ENCODE measurements at regions not wholly inside any gene's neighbourhood (a gene's known extent, or its start where the extent isn't known, plus 50 kb on each side); places are given as distances from the start of the nearest gene placed in this dataset.
A peak's percentile ranks its signal among the peaks of the same experiment; 100 is the strongest.

DNA sequence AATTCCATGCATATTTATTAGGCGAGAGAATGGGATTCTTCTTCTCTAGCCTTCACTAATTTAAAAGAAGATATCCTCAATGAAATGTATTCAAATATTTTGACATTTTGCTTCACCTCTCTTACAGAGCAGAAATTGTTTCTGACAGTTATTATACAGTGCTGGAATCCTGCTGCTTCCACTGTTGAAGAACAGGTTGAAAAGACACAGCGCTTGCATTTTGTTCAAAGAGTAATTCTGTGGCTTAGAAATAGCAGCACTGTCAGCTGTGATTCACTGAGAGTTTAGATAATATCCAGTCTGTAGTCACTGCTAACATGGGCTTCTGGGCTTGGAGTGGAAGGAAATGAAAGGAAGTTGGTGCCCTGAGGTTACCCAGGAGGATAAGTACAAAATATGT, 117.1 kb upstream of the FBXL4 start:
- no peak for DNase-seq

DNA sequence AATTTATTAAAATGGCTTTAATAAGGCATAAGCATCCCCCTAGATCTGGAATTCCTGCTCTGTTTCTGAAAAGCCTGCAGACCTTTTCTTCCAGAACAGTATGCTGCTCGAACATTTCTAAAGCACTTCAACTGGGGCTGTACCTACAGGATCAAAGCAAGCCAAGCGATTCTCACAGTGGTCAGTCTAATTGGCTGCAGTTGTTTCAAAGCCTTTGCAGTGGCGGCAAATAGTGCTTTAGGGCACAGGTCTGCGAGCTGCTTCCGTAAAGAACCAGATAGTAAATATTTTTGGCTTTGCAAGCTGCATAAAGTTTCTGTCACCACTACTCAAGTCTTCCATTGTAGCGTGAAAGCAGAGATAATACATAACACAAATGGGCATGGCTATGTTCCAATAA, 88.9 kb upstream of the FBXL4 start:
- no peak for DNase-seq

DNA sequence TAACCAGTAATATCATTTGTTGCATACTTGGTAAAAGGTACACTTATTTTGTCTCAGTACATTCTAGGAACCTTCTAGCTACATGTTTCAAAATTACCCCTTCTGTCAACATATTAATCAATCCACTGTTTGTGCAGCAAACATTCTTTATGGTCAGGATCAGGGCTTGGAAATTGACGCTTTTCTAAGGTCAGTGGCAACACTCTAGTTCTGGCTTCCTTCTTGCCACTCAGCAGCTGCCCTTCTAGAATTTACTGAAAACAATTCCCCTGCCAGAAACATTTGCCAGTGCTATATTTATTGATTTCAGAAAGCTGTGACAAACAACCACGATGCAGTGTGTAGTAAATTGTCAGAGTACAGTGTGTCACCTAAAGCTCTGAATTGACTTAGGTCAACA, 84.7 kb upstream of the FBXL4 start:
- no peak for DNase-seq

DNA sequence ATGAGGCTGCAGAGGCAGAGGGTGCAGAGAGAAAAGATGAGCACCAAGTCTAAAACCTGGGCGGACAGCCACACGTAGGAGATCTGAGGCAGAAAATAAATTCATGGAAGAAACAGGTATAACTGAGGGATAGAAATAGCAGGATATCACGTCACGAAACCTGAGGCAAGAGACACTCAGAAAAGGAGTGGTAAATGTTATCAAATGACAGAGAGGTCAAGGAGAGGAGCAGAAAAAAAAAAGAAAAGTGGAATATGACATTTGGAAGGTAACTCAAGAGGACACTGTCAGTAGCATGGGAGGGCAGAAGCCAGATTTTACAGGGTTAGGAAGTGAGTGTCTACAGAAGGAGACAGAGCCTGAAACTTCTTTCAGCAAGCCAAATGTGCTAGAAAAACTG, 84.2 kb upstream of the FBXL4 start:
- DNase-seq: no peak

DNA sequence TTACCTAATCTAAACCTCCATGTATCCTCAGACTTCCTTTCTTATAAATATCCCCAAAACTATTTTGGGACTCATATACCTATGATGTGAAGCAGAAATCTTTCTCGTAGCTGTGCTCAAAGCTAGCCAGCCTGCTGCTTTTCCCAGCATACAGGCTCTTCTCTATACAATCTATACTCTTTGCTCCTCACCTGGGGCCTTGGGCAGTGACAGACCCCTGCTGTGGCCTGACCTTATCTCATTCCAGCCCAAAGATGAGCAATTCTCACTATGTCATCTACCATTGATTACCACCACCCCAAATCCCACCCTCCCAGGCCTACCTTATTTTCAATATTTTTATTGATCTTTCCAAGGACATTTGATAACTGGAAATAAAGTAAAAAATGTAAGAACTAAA, 83.2 kb upstream of the FBXL4 start:
- no peak for DNase-seq

DNA sequence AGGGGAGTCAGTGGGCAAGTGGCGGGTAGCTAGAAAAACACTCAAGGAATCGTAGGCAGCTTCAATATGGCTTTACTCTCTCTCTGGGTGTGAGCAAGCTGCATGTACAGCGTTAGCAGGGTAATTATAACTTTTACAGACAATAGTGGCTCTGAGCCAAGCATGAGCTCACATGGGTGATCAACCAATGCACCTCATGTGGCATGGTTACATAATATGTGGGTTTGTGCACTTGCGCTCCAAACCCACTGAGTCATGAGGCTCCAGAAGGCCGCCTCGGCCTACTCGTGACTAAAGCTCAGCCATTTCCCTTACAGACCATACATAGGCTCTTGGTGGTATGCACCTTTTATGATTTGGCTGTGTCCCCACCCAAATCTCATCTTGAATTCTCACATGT, 78.4 kb upstream of the FBXL4 start:
- DNase-seq: peak in 1 of 2 donors; percentile 3

DNA sequence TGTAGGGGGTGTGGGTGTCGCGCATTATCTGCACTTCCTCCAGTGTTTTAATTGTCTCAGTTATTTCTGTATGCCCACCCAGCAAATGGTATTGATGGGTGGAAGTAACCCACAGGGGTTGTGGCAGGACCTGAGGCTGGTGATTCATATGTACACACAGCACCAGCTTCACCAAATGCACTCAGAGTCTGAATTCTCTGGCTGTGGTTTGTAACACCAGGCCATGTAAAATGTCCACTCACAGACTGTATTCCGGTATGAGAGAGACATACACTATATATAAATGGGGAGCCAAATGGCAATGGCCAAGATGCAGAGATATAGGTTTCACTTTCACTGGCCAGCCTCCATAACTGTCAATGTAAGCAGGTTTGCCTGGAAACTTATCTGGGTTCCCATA, 76.3 kb upstream of the FBXL4 start:
- no peak for DNase-seq

DNA sequence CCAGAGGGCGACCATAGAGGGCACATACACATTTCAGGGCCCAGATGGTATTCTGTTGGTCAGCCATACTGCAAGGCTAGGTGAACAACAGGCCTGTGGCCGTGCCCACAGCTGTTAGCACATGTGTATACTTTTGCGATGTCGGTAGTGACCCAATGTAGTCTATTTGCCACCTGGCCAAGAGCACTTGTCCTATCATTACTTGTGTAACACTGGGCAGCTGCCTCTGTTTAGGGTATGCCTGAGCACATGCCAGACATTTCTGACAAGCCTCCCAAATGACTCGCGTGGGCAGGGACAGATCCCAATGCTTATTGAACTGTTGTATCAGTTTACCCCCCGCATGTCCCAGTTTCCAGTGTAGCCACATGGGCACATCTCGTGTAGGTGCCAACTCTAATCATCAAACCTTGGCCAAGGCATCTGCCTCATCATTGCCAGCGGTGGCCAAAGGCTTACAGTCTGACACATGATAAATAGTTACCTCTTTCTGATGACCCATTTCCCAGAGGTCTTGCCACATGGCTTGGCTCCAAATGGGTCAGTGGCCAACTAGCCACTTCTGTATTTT, 74.4 kb upstream of the FBXL4 start:
- no peak for DNase-seq

DNA sequence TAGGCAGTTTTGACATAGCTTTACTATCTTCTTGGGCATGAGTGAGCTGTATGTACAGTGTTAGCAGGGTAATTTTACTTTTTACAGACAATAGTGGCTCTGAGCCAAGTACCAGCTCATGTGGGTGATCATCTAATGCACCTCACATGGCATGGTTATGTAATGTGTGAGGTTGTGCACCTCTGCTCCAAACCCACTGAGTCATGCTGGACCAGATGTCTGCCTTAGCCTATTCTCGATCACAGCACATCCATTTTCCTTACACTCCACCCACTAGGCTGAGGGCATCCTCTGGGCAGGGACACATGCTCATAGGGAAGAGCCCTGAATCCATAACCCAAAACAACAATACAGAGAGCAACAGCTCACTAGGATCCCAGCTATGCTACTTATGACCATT, 71.6 kb upstream of the FBXL4 start:
- DNase-seq: no peak

DNA sequence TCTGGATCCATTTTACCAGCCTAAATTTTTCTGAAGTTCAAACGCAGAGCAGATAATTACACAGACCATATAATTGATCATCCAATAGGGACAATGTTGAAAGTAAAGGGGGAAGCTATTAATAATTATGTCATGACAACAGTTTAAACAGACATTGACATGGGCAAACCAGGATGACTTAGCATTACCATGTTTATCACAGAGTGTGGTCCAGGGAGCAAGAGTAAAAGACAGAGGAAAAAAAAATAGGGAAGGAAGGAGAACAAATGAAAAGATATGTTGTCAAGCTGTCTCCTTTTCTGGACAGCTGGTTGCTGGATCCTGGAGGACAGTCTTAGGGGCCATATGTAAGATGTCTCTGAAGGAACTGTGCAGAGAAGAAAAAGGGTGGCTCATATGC, 69.4 kb upstream of the FBXL4 start:
- no peak for DNase-seq

DNA sequence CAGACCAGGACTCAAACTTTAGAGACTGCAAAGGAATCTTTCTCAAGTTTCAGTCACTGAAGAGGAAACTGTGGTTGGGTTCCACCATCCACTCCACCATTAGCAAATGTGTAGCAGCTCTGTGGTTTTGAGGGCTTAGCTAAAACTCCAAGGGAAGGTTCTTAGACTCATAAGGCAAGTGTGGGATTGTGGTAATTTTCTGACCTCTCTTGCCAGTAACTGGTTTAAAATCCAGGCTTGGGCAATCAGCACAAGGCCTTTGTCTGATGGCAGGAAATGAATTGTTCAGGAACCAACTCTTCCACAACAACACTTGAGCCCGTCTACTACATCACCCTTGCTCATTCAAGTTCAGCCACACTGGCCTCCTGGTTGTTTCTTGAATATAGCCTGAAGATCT, 68.6 kb upstream of the FBXL4 start:
- no peak for DNase-seq

DNA sequence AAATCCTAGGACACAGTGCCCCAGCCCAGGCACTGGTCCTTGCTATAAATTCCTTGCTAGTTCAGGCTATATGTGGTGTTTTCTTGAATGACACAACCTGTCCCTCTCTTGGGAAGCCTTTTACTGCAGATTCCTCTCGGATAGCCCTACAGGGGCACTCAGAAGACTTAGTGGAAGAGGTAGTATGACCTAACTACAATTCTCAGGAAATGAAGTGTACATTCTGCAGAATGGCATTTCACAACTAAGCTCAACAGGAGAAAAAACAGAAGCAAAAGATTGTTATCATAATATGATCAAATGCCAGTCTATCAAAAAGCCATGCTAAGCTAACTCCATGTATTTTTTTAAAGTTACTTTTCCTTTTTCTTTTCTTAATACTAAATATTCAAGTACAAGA, 66.3 kb upstream of the FBXL4 start:
- DNase-seq: no peak

DNA sequence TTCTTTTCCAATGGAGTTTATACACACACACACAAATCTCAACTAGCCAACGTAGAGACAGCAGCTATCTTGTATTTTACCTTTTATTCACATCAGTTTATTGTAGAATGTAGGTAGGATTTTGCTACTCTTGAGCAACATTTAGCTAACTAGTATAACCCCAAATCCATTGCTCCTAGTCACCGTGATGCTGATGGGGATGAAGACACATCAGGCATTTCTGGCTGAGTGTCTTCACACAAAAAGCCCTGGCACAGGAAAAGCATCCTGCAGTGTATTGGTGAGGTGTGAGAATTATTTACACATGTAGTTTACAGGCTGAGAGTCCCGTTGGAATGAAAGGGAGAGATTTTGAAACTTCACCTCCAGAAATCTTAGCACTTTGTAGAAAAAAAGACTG, 65.9 kb upstream of the FBXL4 start:
- DNase-seq: no peak

DNA sequence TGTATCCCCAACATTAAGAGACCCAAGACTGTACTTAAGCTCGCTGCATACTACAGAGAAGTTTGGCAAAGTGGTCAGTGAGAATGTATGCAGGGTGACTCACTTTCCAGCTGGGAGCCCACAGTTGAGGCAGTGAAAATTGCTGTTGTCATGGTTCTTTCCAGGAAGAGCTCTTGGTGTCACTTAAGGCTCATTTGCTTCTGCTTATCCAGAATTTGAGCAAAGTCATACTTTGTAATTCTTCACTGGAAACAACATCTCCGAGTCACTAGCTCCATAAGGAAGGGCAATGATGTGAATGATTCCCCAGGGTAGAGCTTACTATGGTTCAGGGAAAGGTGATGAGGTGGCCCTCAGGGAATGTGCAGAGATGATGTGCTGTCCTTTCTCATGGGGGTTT, 65.4 kb upstream of the FBXL4 start:
- DNase-seq: no peak

DNA sequence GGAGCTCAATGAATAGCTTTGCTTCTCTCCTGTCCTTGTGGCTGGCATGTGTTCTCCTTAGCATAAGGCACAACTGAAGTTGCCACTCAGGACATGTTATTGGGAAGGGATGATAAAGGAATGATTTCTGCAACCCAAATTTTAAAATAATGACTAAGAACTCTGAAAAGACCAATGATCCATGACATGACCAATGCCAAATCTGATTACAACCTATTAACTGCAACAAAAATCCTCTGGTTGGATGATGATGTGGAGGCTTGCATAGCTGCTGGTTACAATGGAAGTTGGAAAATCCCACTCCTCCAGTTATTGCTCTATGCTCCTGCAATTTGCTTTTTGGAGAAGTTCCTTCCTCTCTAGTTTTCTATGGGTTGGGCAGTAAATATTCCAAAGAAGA, 63.4 kb upstream of the FBXL4 start:
- no peak for DNase-seq

DNA sequence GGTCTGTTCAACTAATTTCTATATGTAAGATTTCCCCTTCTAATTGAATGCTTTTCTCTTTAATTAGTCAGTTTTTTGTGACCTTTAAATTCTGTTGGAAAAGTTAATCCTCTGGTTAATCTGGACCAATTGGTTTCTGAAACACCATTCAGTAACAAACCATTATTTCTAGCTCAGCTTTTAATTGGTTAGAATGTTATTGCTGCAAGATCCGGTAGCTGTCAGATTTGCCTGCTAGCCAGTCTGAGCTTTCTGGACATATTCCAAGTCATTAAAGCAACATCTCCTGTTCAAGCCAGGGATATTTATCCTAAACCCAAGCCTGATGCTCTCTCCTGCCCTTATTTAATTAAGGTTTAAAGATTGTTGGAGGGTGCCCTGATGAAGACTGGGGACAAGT, 55.1 kb upstream of the FBXL4 start:
- DNase-seq: no peak

DNA sequence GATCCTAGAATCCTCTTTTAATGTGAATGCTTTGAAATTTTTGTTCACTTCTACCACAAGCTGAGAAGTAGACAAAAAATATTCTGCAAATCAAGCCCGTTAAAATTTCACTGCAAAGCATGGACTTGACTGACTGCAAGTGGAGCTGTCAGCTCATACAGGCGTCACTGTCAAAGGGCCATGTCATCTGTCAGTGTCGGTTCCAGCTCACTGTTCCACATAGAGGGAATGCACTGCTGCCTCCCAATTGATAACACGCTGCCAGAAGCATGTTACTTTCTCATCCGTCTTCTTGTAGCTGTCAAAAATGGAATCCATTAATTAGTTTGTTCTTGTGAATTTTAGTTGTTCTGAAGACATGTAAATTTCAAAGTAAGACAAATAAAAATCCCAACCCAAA, 50.4 kb upstream of the FBXL4 start:
- DNase-seq: no peak

Data from CD4-positive, alpha-beta T cell treated with Interferon alpha-2 for 1 hour (primary cell).